H1 (cell line): ENCODE measurements at regions not wholly inside any gene's neighbourhood (a gene's known extent, or its start where the extent isn't known, plus 50 kb on each side); places are given as distances from the start of the nearest gene placed in this dataset.

Experiments used
- CTCF ChIA-PET: fragments of 300-600 bp; sonication (Branson Sonifier 250); formaldehyde crosslinking; loops from one replicate; lab custom pipeline; 2021; ENCODE audit not compliant: partially characterized antibody; lab: Charles Lee
- POLR2A ChIA-PET: fragments of 300-600 bp; sonication (Branson Sonifier 250); formaldehyde crosslinking; loops from one replicate; lab custom pipeline; 2021; ENCODE audit warnings: inconsistent platforms; ENCODE audit not compliant: partially characterized antibody; lab: Charles Lee
- DNase-seq, 2 experiments: peaks; one replicate each; pipeline versions ENCODE4 v3.0.0 to v3.0.0-alpha.2; 2010 to 2022; ENCODE audit warnings: low spot score in 2 of 2, low read depth in 1 of 2, mixed read lengths in 1 of 2
- FAIRE-seq: peaks from 2 replicates; lab custom pipeline; 2011; peaks lifted over from hg19 to GRCh38; lab: Jason Lieb, UNC
- H2AFZ ChIP-seq: 2 replicates; pipeline ENCODE4 v1.8.1; 2012; ENCODE audit warnings: low read length, inconsistent platforms
- H2AK5ac ChIP-seq: 2 replicates; pipeline ENCODE4 v1.6.1; 2013; ENCODE audit warnings: low read depth, low read length
- H2BK120ac ChIP-seq: replicated peaks from 2 replicates; pipeline ENCODE3; 2013; ENCODE audit warnings: low read depth, low read length, inconsistent platforms
- H2BK12ac ChIP-seq: 2 replicates; pipeline ENCODE4 v1.6.1; 2013; ENCODE audit warnings: low read depth, low read length
- H2BK15ac ChIP-seq: 2 replicates; pipeline ENCODE4 v1.6.1; 2013; ENCODE audit warnings: low read length
- H2BK20ac ChIP-seq: 2 replicates; pipeline ENCODE4 v1.6.1; 2013; ENCODE audit warnings: low read length
- H2BK5ac ChIP-seq: 2 replicates; pipeline ENCODE4 v1.6.1; 2013; ENCODE audit warnings: low read depth, low read length
- H3K14ac ChIP-seq: 2 replicates; pipeline ENCODE4 v1.6.1; 2013; ENCODE audit warnings: inconsistent platforms; ENCODE audit not compliant: insufficient read length
- H3K18ac ChIP-seq: 2 replicates; pipeline ENCODE4 v1.6.1; 2013; ENCODE audit warnings: low read length; ENCODE audit errors: extremely low read depth
- H3K23ac ChIP-seq: 2 replicates; pipeline ENCODE4 v1.6.1; 2013; ENCODE audit warnings: inconsistent platforms; ENCODE audit not compliant: insufficient read length
- H3K23me2 ChIP-seq: 2 replicates; pipeline ENCODE4 v1.6.1; 2013; ENCODE audit warnings: low read depth, low read length
- H3K27ac ChIP-seq: 2 replicates; pipeline ENCODE4 v1.6.1; 2011; ENCODE audit warnings: low read depth, low read length, inconsistent platforms
- H3K27me3 ChIP-seq, 4 experiments: replicated peaks in 1 of 4; 1 replicate in 1 of 4; 2 replicates in 3 of 4; pipeline versions ENCODE4 v1.6.1 to v1.8.1; 2011 to 2013; ENCODE audit warnings: low read length in 3 of 4, mild to moderate bottlenecking in 3 of 4, inconsistent platforms in 2 of 4, mixed read lengths in 2 of 4, moderate library complexity in 1 of 4; ENCODE audit not compliant: control insufficient read depth in 3 of 4, insufficient read depth in 3 of 4; ENCODE audit errors: extremely low read depth in 1 of 4
- H3K36me3 ChIP-seq, 4 experiments: 2 replicates each; pipeline versions ENCODE4 v1.6.1 to v1.8.1; 2011 to 2013; ENCODE audit warnings: mild to moderate bottlenecking in 4 of 4, low read length in 3 of 4, moderate library complexity in 2 of 4, control low read depth in 1 of 4, inconsistent platforms in 1 of 4; ENCODE audit not compliant: insufficient read depth in 4 of 4, control insufficient read depth in 2 of 4
- H3K4ac ChIP-seq: replicated peaks from 2 replicates; pipeline ENCODE3; 2013; ENCODE audit warnings: low read length, low read depth, mixed read lengths, inconsistent platforms; ENCODE audit not compliant: insufficient read length
- H3K4me1 ChIP-seq, 4 experiments: replicated peaks in 1 of 4; 1 replicate in 1 of 4; 2 replicates in 3 of 4; pipeline versions ENCODE4 v1.6.1 to v1.8.1; 2011 to 2013; ENCODE audit warnings: low read length in 3 of 4, inconsistent platforms in 2 of 4, mixed read lengths in 1 of 4; ENCODE audit not compliant: insufficient read depth in 4 of 4, control insufficient read depth in 3 of 4
- H3K4me2 ChIP-seq, 2 experiments: 2 replicates each; pipeline versions ENCODE4 v1.6.1 to v1.8.1; 2011 to 2013; ENCODE audit warnings: low read depth in 2 of 2, low read length in 2 of 2, control low read depth in 1 of 2, inconsistent platforms in 1 of 2, mild to moderate bottlenecking in 1 of 2; ENCODE audit not compliant: insufficient read depth in 1 of 2
- H3K4me3 ChIP-seq, 4 experiments: fragments of 200-600, 300-600 bp in 1 of 4; sonication (generic), shearing (Covaris generic), sonication (Bioruptor Twin) in 1 of 4; 2 replicates each; pipeline versions ENCODE4 v1.5.1 to v1.8.1; 2011 to 2016; ENCODE audit warnings: low read length in 4 of 4, low read depth in 3 of 4, control low read depth in 2 of 4, inconsistent platforms in 2 of 4, mild to moderate bottlenecking in 2 of 4, mixed read lengths in 1 of 4, moderate library complexity in 1 of 4; ENCODE audit not compliant: insufficient read depth in 2 of 4; ENCODE audit errors: extremely low read depth in 1 of 4
- H3K56ac ChIP-seq: replicated peaks from 2 replicates; pipeline ENCODE3; 2013; ENCODE audit warnings: low read depth, mild to moderate bottlenecking, mixed read lengths, low read length, inconsistent platforms; ENCODE audit not compliant: insufficient read length
- H3K79me1 ChIP-seq: 2 replicates; pipeline ENCODE4 v1.6.1; 2013; ENCODE audit warnings: low read depth, low read length, control low read depth
- H3K79me2 ChIP-seq, 2 experiments: 2 replicates each; pipeline versions ENCODE4 v1.6.1 to v1.8.1; 2012 to 2013; ENCODE audit warnings: low read length in 2 of 2, mild to moderate bottlenecking in 2 of 2, inconsistent platforms in 1 of 2; ENCODE audit not compliant: insufficient read depth in 2 of 2, control insufficient read depth in 1 of 2
- H3K9ac ChIP-seq, 4 experiments: replicated peaks in 1 of 4; 1 replicate in 1 of 4; 2 replicates in 3 of 4; pipeline versions ENCODE4 v1.6.1 to v1.8.1; 2011 to 2013; ENCODE audit warnings: low read depth in 3 of 4, low read length in 3 of 4, control low read depth in 2 of 4, mild to moderate bottlenecking in 2 of 4, moderate library complexity in 2 of 4, inconsistent platforms in 1 of 4; ENCODE audit errors: extremely low read depth in 1 of 4
- H3K9me3 ChIP-seq, 2 experiments: 2 replicates each; pipeline versions ENCODE4 v1.6.1 to v1.8.1; 2012 to 2013; ENCODE audit warnings: mild to moderate bottlenecking in 2 of 2, moderate library complexity in 2 of 2, control low read depth in 1 of 2, inconsistent platforms in 1 of 2, low read depth in 1 of 2, low read length in 1 of 2, mixed read lengths in 1 of 2; ENCODE audit not compliant: insufficient read depth in 2 of 2
- H4K20me1 ChIP-seq, 2 experiments: replicated peaks in 1 of 2; 2 replicates each; pipeline versions ENCODE3 to v1.8.1; 2011 to 2013; ENCODE audit warnings: inconsistent platforms in 2 of 2, low read length in 2 of 2, mild to moderate bottlenecking in 1 of 2; ENCODE audit not compliant: insufficient read depth in 2 of 2, control insufficient read depth in 1 of 2
- H4K5ac ChIP-seq: 2 replicates; pipeline ENCODE4 v1.6.1; 2013; ENCODE audit warnings: low read length, low read depth, mixed read lengths, inconsistent platforms; ENCODE audit not compliant: insufficient read length
- H4K8ac ChIP-seq: 2 replicates; pipeline ENCODE4 v1.8.0; 2013; ENCODE audit warnings: mild to moderate bottlenecking, moderate library complexity, low read length, inconsistent platforms; ENCODE audit not compliant: insufficient read depth; ENCODE audit errors: extremely low read depth
- H4K91ac ChIP-seq: replicated peaks from 2 replicates; pipeline ENCODE3; 2013; ENCODE audit warnings: low read length, mixed read lengths, inconsistent platforms; ENCODE audit not compliant: insufficient read length
- ASH2L ChIP-seq: fragments of 200-600, 300-600 bp; sonication (generic); IDR thresholded peaks from one replicate; pipeline ENCODE4 v1.7.1; 2017; ENCODE audit warnings: low read length
- ATF3 ChIP-seq: IDR thresholded peaks from 2 replicates; pipeline ENCODE4 v1.6.1; 2011; ENCODE audit warnings: low read depth, mild to moderate bottlenecking, low read length; ENCODE audit not compliant: insufficient read depth
- EGR1 ChIP-seq: IDR thresholded peaks from 2 replicates; pipeline ENCODE4 v1.6.1; 2011; ENCODE audit warnings: low read depth, low read length, borderline replicate concordance
- HDAC2 ChIP-seq, 2 experiments: fragments of 300-600 bp in 1 of 2; sonication (generic) in 1 of 2; IDR thresholded peaks; 2 replicates each; pipeline ENCODE4 v1.6.1; 2011 to 2012; ENCODE audit warnings: low read depth in 2 of 2, low read length in 2 of 2, mild to moderate bottlenecking in 2 of 2, moderate library complexity in 2 of 2, borderline replicate concordance in 1 of 2, inconsistent platforms in 1 of 2
- MAFK ChIP-seq: IDR thresholded peaks from 2 replicates; pipeline ENCODE4 v1.6.1; 2012; ENCODE audit warnings: low read depth, mild to moderate bottlenecking, improper control_type of control experiment, low read length
- NRF1 ChIP-seq: IDR thresholded peaks from 2 replicates; pipeline ENCODE4 v1.6.1; 2011; ENCODE audit warnings: mild to moderate bottlenecking, low read depth, low read length, improper control_type of control experiment
- RBBP5 ChIP-seq: IDR thresholded peaks from 2 replicates; pipeline ENCODE4 v1.7.1; 2012; ENCODE audit warnings: low read depth, mild to moderate bottlenecking, inconsistent platforms, low read length, moderate library complexity, borderline replicate concordance
- RFX5 ChIP-seq: IDR thresholded peaks from 2 replicates; pipeline ENCODE4 v1.6.1; 2011; ENCODE audit warnings: low read depth, low read length, improper control_type of control experiment, borderline replicate concordance
- TAF7 ChIP-seq: optimal IDR thresholded peaks from 2 replicates; pipeline ENCODE3; 2011; ENCODE audit warnings: low read depth, mild to moderate bottlenecking, inconsistent platforms, low read length, moderate library complexity, borderline replicate concordance
- YY1 ChIP-seq: IDR thresholded peaks from 2 replicates; pipeline ENCODE4 v1.6.1; 2011; ENCODE audit warnings: low read depth, mild to moderate bottlenecking, low read length
- WGBS, 2 experiments: shearing (Covaris generic) in 1 of 2; methylation state at CpG; one replicate each; pipeline versions ENCODE4 v1.1.6 to v1.1.7; 2013 to 2015; ENCODE audit warnings: low lambda C conversion rate in 2 of 2, mixed read lengths in 2 of 2, inconsistent platforms in 1 of 2, low coverage in 1 of 2, missing lambda C conversion rate in 1 of 2; ENCODE audit not compliant: insufficient replicate concordance in 2 of 2, insufficient coverage in 1 of 2, insufficient read length in 1 of 2; ENCODE audit errors: extremely low coverage in 1 of 2, missing lambda C conversion rate in 1 of 2; 5-methylcytosine and 5-hydroxymethylcytosine counted together

- no peaks in the 10 kb centered on the region for H3K79me2 ChIP-seq
- FAIRE-seq (no peak), DNase-seq (no peak)
- no peak for TF ChIP-seq EGR1
- TF ChIP-seq YY1 = no peak
- TF ChIP-seq TAF7 = no peak
- no peak for TF ChIP-seq ATF3
- TF ChIP-seq RFX5 = no peak
- no peak for TF ChIP-seq HDAC2 (IDR thresholded peaks at IDR 0.05; ENCODE audit: borderline replicate concordance in 1 of 2, low read depth in 2 of 2, low read length in 2 of 2)
- no peak for TF ChIP-seq MAFK
- TF ChIP-seq NRF1 = no peak
- TF ChIP-seq RBBP5 = no peak
- TF ChIP-seq ASH2L = no peak
- H4K8ac ChIP-seq = no peak overlapping the region
- no peak overlapping the region for H3K18ac ChIP-seq
- H3K23me2 ChIP-seq = peaks cover 7% of the 10 kb centered on the region; the same call in 1 of the 2 replicates
- CTCF ChIA-PET = no interaction called here
- H3K27ac ChIP-seq = no peak overlapping the region
- H4K91ac ChIP-seq = no peak overlapping the region
- H3K4me1 ChIP-seq = peaks cover 0 to 7% (median 6%) of the 10 kb centered on the region in 4 experiments; a peak in 2 of 7 replicates
- no peak overlapping the region for H3K4ac ChIP-seq
- peaks cover 0 to 7% of the 10 kb centered on the region in 2 experiments for H4K20me1 ChIP-seq
- no peak overlapping the region for H3K4me2 ChIP-seq
- H3K79me1 ChIP-seq = no peaks in the 10 kb centered on the region
- H3K9me3 ChIP-seq = peaks cover 0 to 2% of the 10 kb centered on the region in 2 experiments; a peak in 1 of 4 replicates
- H2BK12ac ChIP-seq = no peak overlapping the region
- no peak overlapping the region for H4K5ac ChIP-seq
- no peak overlapping the region for H2AK5ac ChIP-seq
- no peak overlapping the region for H2BK20ac ChIP-seq
- POLR2A ChIA-PET = no interaction called here
- no peak overlapping the region for H2BK120ac ChIP-seq
- H3K36me3 ChIP-seq = no peaks in the 10 kb centered on the region; a peak in 1 of 8 replicates
- no peak overlapping the region for H2BK5ac ChIP-seq
- no peaks in the 10 kb centered on the region; a peak in 1 of 7 replicates for H3K27me3 ChIP-seq
- no peak overlapping the region for H3K14ac ChIP-seq
- H3K56ac ChIP-seq = no peak overlapping the region
- H2BK15ac ChIP-seq = peak overlapping the region; percentile 83; the same call in 1 of the 2 replicates
- no peak overlapping the region for H3K23ac ChIP-seq
- WGBS, 2 experiments = 88% methylated on average over 6 of the region's 6 CpGs; no CpG with 5 or more reads in 1 of the 2 experiments
- no peak overlapping the region for H2AFZ ChIP-seq
- no peak overlapping the region for H3K9ac ChIP-seq
- H3K4me3 ChIP-seq = no peak overlapping the region
Observed at GRCh38 chr13:20351281-20352022, 119.3 kb upstream of the GJB6 start.
